ENCODE measurements at regions not wholly inside any gene's neighbourhood (a gene's known extent, or its start where the extent isn't known, plus 50 kb on each side); places are given as distances from the start of the nearest gene placed in this dataset.

GRCh38 chr2:182650704-182651103 lies 65.4 kb upstream of the DNAJC10 start:
- ChIA-PET CTCF (interaction anchor here (0.6 to 2.8 kb wide), 3 partner anchors 397 to 465 kb away, joined by 3 to 28 read pairs (median 3); no protein-coding TSS in a partner anchor), POLR2A (no interaction called here)
- no peaks in the 10 kb centered on the region for H3K36me3 ChIP-seq (ENCODE audit: control insufficient read depth in 2 of 2, insufficient read depth in 1 of 2, low read length in 2 of 2)
- no peak overlapping the region for H3K4me3 ChIP-seq (ENCODE audit: low read depth, low read length)
- no peaks in the 10 kb centered on the region for H3K4me1 ChIP-seq (ENCODE audit: control insufficient read depth, insufficient read depth, low read length)
- TF ChIP-seq ZNF654 (tag by site-specific recombination; IDR thresholded peaks at IDR 0.05; ENCODE audit: low read depth) (peak; percentile 85), CTCF (tag by site-specific recombination; IDR thresholded peaks at IDR 0.05) (peak; percentile 55; the same call in 1 of the 2 replicates), IKZF3 (tag by site-specific recombination; IDR thresholded peaks at IDR 0.05) (no peak)
- no peaks in the 10 kb centered on the region for H3K9me3 ChIP-seq (ENCODE audit: control insufficient read depth, insufficient read depth, low read depth, low read length)
- H3K27ac ChIP-seq (ENCODE audit: extremely low read depth, low read depth, low read length), result no peak overlapping the region

GRCh38 chr2:182652326-182652725 lies 63.7 kb upstream of the DNAJC10 start:
- H3K27ac ChIP-seq (ENCODE audit: extremely low read depth, low read depth, low read length), result no peak overlapping the region
- no peak for TF ChIP-seq SALL2 (tag by site-specific recombination; IDR thresholded peaks at IDR 0.05; ENCODE audit: borderline replicate concordance)
- no peak for TF ChIP-seq SCRT1 (tag by site-specific recombination; IDR thresholded peaks at IDR 0.05; ENCODE audit: borderline replicate concordance)
- no peak for TF ChIP-seq ZBTB44 (tag by site-specific recombination; IDR thresholded peaks at IDR 0.05)
- no peak for TF ChIP-seq HOXC10 (CRISPR knock-in tag; IDR thresholded peaks at IDR 0.05)
- TF ChIP-seq ZNF302 (tag by site-specific recombination; IDR thresholded peaks at IDR 0.05; ENCODE audit: low read depth), result no peak
- no peak for TF ChIP-seq ZNF416 (tag by site-specific recombination; IDR thresholded peaks at IDR 0.05)
- no peak for TF ChIP-seq ZNF585B (tag by site-specific recombination; IDR thresholded peaks at IDR 0.05)
- no peak for TF ChIP-seq ZNF311 (tag by site-specific recombination; IDR thresholded peaks at IDR 0.05; ENCODE audit: borderline replicate concordance)
- TF ChIP-seq PATZ1 (tag by site-specific recombination; IDR thresholded peaks at IDR 0.05), result no peak
- no peaks in the 10 kb centered on the region for H3K9me3 ChIP-seq (ENCODE audit: control insufficient read depth, insufficient read depth, low read depth, low read length)
- no peak overlapping the region for H3K4me3 ChIP-seq (ENCODE audit: low read depth, low read length)
- H3K36me3 ChIP-seq (ENCODE audit: control insufficient read depth in 2 of 2, insufficient read depth in 1 of 2, low read length in 2 of 2), result no peaks in the 10 kb centered on the region
- H3K4me1 ChIP-seq (ENCODE audit: control insufficient read depth, insufficient read depth, low read length), result no peaks in the 10 kb centered on the region
- ChIA-PET CTCF (interaction anchor here (0.8 to 2.8 kb wide), 5 partner anchors 14 to 974 kb away, joined by 3 to 28 read pairs (median 3); no protein-coding TSS in a partner anchor), POLR2A (no interaction called here)

- CTCF ChIA-PET, result no interaction called here
- POLR2A ChIA-PET, result no interaction called here
- TF ChIP-seq SCRT2 (tag by site-specific recombination; IDR thresholded peaks at IDR 0.05) (0 out of 2 replicates have a peak, but pooled peaks have one; percentile 23), PATZ1 (tag by site-specific recombination; IDR thresholded peaks at IDR 0.05) (no peak)
Observed at GRCh38 chr2:182655750-182656149, 60.3 kb upstream of the DNAJC10 start.

More at GRCh38 chr2:182655750-182656149, 60.3 kb upstream of the DNAJC10 start:
- no peaks in the 10 kb centered on the region for H3K4me1 ChIP-seq (ENCODE audit: control insufficient read depth, insufficient read depth, low read length)
- no peaks in the 10 kb centered on the region for H3K36me3 ChIP-seq (ENCODE audit: control insufficient read depth in 2 of 2, insufficient read depth in 1 of 2, low read length in 2 of 2)
- no peak overlapping the region for H3K4me3 ChIP-seq (ENCODE audit: low read depth, low read length)
- H3K27ac ChIP-seq (ENCODE audit: extremely low read depth, low read depth, low read length), result no peak overlapping the region
- no peaks in the 10 kb centered on the region for H3K9me3 ChIP-seq (ENCODE audit: control insufficient read depth, insufficient read depth, low read depth, low read length)

Measured in HEK293 (cell line).